ENCODE measurements at regions not wholly inside any gene's neighbourhood (a gene's known extent, or its start where the extent isn't known, plus 50 kb on each side); places are given as distances from the start of the nearest gene placed in this dataset.

DNA sequence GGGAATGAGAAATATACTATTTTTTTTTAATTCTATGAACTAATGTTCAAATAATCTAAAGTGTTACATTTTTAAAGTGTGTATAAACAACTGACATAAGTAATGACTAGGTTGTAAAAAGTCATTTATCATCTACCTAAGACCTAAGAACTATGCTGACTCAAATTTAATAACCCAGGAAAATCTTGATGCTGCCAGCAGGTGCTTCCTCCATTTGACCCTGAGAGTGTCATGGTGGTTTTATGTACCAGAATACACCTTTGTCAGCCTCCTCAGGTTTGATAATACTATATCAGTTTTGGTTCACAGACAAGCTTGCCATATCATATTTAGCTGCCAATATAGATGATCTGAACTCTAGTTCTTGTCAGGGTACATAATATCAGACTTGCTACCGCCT is 1151.2 kb downstream of the PCDH17 start:
- no peak for ATAC-seq
- TF ChIP-seq ISL1 (CRISPR knock-in tag; IDR thresholded peaks at IDR 0.05) (no peak), ZFP3 (CRISPR knock-in tag; IDR thresholded peaks at IDR 0.05) (no peak), BACH2 (CRISPR knock-in tag; IDR thresholded peaks at IDR 0.05; ENCODE audit: borderline replicate concordance) (no peak)

DNA sequence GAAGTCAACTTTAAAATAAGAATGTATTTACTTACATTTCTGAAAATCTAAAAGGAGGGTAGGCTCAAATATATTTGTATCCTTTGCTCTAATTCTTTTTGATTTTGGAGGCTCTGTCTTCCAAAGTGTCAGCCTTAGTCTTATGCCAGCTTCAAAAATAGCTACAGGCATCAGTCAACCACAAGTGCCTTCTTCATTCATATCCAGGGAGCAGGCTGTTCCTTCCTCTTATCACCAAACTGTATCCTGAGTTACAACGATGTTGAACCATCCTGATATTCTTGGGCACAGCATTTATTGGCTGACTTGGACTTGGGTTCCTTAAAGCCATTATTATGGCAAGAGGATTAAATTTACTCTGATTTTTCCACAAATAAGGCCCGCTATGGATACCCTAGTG is 1161.3 kb downstream of the PCDH17 start:
- ATAC-seq: no peak
- TF ChIP-seq, protein P1, sequence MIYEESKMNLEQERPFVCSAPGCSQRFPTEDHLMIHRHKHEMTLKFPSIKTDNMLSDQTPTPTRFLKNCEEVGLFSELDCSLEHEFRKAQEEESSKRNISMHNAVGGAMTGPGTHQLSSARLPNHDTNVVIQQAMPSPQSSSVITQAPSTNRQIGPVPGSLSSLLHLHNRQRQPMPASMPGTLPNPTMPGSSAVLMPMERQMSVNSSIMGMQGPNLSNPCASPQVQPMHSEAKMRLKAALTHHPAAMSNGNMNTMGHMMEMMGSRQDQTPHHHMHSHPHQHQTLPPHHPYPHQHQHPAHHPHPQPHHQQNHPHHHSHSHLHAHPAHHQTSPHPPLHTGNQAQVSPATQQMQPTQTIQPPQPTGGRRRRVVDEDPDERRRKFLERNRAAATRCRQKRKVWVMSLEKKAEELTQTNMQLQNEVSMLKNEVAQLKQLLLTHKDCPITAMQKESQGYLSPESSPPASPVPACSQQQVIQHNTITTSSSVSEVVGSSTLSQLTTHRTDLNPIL (CRISPR knock-in tag; IDR thresholded peaks at IDR 0.05; ENCODE audit: low read depth): no peak
- TF ChIP-seq SNAI2 (CRISPR knock-in tag; IDR thresholded peaks at IDR 0.05) (no peak), RARB (CRISPR knock-in tag; IDR thresholded peaks at IDR 0.05) (no peak), TOX (CRISPR knock-in tag; IDR thresholded peaks at IDR 0.05; ENCODE audit: borderline replicate concordance) (no peak), ZFP30 (CRISPR knock-in tag; IDR thresholded peaks at IDR 0.05) (no peak), GLIS3 (CRISPR knock-in tag; IDR thresholded peaks at IDR 0.05) (no peak), ISL1 (CRISPR knock-in tag; IDR thresholded peaks at IDR 0.05) (no peak), ZNF565 (CRISPR knock-in tag; conservative IDR thresholded peaks at IDR 0.05; ENCODE audit: low read depth) (no peak), CSDC2 (CRISPR knock-in tag; IDR thresholded peaks at IDR 0.05) (no peak), ZNF8 (CRISPR knock-in tag; IDR thresholded peaks at IDR 0.05) (no peak), ZNF70 (CRISPR knock-in tag; IDR thresholded peaks at IDR 0.05) (no peak), ESRRG (CRISPR knock-in tag; IDR thresholded peaks at IDR 0.05) (no peak), TCF4 (CRISPR knock-in tag; IDR thresholded peaks at IDR 0.05; ENCODE audit: borderline replicate concordance) (no peak)
- TF ChIP-seq, protein P2, sequence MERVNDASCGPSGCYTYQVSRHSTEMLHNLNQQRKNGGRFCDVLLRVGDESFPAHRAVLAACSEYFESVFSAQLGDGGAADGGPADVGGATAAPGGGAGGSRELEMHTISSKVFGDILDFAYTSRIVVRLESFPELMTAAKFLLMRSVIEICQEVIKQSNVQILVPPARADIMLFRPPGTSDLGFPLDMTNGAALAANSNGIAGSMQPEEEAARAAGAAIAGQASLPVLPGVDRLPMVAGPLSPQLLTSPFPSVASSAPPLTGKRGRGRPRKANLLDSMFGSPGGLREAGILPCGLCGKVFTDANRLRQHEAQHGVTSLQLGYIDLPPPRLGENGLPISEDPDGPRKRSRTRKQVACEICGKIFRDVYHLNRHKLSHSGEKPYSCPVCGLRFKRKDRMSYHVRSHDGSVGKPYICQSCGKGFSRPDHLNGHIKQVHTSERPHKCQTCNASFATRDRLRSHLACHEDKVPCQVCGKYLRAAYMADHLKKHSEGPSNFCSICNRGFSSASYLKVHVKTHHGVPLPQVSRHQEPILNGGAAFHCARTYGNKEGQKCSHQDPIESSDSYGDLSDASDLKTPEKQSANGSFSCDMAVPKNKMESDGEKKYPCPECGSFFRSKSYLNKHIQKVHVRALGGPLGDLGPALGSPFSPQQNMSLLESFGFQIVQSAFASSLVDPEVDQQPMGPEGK (CRISPR knock-in tag; IDR thresholded peaks at IDR 0.05; ENCODE audit: borderline replicate concordance): no peak

- TF ChIP-seq ESRRG (CRISPR knock-in tag; IDR thresholded peaks at IDR 0.05): no peak
- TF ChIP-seq CSRNP3 (CRISPR knock-in tag; IDR thresholded peaks at IDR 0.05): no peak
- no peak for TF ChIP-seq CSDC2 (CRISPR knock-in tag; IDR thresholded peaks at IDR 0.05)
- no peak for TF ChIP-seq ZNF8 (CRISPR knock-in tag; IDR thresholded peaks at IDR 0.05)
- no peak for TF ChIP-seq TOX (CRISPR knock-in tag; IDR thresholded peaks at IDR 0.05; ENCODE audit: borderline replicate concordance)
- no peak for TF ChIP-seq ZFP3 (CRISPR knock-in tag; IDR thresholded peaks at IDR 0.05)
- no peak for TF ChIP-seq BACH2 (CRISPR knock-in tag; IDR thresholded peaks at IDR 0.05; ENCODE audit: borderline replicate concordance)
- TF ChIP-seq POU6F1 (CRISPR knock-in tag; IDR thresholded peaks at IDR 0.05; ENCODE audit: borderline replicate concordance, low read depth): no peak
- TF ChIP-seq, protein P1 (CRISPR knock-in tag; IDR thresholded peaks at IDR 0.05; ENCODE audit: low read depth): no peak
- TF ChIP-seq RARB (CRISPR knock-in tag; IDR thresholded peaks at IDR 0.05): no peak
- no peak for TF ChIP-seq ZNF565 (CRISPR knock-in tag; conservative IDR thresholded peaks at IDR 0.05; ENCODE audit: low read depth)
- TF ChIP-seq, protein P3, sequence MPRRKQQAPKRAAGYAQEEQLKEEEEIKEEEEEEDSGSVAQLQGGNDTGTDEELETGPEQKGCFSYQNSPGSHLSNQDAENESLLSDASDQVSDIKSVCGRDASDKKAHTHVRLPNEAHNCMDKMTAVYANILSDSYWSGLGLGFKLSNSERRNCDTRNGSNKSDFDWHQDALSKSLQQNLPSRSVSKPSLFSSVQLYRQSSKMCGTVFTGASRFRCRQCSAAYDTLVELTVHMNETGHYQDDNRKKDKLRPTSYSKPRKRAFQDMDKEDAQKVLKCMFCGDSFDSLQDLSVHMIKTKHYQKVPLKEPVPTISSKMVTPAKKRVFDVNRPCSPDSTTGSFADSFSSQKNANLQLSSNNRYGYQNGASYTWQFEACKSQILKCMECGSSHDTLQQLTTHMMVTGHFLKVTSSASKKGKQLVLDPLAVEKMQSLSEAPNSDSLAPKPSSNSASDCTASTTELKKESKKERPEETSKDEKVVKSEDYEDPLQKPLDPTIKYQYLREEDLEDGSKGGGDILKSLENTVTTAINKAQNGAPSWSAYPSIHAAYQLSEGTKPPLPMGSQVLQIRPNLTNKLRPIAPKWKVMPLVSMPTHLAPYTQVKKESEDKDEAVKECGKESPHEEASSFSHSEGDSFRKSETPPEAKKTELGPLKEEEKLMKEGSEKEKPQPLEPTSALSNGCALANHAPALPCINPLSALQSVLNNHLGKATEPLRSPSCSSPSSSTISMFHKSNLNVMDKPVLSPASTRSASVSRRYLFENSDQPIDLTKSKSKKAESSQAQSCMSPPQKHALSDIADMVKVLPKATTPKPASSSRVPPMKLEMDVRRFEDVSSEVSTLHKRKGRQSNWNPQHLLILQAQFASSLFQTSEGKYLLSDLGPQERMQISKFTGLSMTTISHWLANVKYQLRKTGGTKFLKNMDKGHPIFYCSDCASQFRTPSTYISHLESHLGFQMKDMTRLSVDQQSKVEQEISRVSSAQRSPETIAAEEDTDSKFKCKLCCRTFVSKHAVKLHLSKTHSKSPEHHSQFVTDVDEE (CRISPR knock-in tag; IDR thresholded peaks at IDR 0.05): no peak
- no peak for TF ChIP-seq OSR1 (CRISPR knock-in tag; IDR thresholded peaks at IDR 0.05)
- no peak for TF ChIP-seq ZFP30 (CRISPR knock-in tag; IDR thresholded peaks at IDR 0.05)
- no peak for TF ChIP-seq SNAI2 (CRISPR knock-in tag; IDR thresholded peaks at IDR 0.05)
- TF ChIP-seq ARNTL (CRISPR knock-in tag; IDR thresholded peaks at IDR 0.05; ENCODE audit: borderline replicate concordance, low read depth): no peak
- TF ChIP-seq TCF4 (CRISPR knock-in tag; IDR thresholded peaks at IDR 0.05; ENCODE audit: borderline replicate concordance): no peak
- no peak for TF ChIP-seq PPARA (CRISPR knock-in tag; IDR thresholded peaks at IDR 0.05; ENCODE audit: borderline replicate concordance)
- no peak for TF ChIP-seq ZC3H10 (CRISPR knock-in tag; IDR thresholded peaks at IDR 0.05)
- no peak for TF ChIP-seq GLIS3 (CRISPR knock-in tag; IDR thresholded peaks at IDR 0.05)
- ATAC-seq: no peak
These were observed 1164.2 kb downstream of the PCDH17 start for GRCh38 chr13:58795715-58796114.

Data from SK-N-SH treated with all-trans-retinoic acid at 6 μM for 48 hours (cell line).